Nephron (organoid): ENCODE measurements at regions not wholly inside any gene's neighbourhood (a gene's known extent, or its start where the extent isn't known, plus 50 kb on each side); places are given as distances from the start of the nearest gene placed in this dataset.

Experiments
- H3K27ac Mint-ChIP-seq, 3 experiments: 2 replicates each; pipeline ENCODE4 v1.8.0; 2020; ENCODE audit warnings: mixed read lengths in 3 of 3, mild to moderate bottlenecking in 2 of 3, moderate library complexity in 1 of 3
- H3K27me3 Mint-ChIP-seq: 2 replicates; pipeline ENCODE4 v1.8.0; 2021; ENCODE audit warnings: low read depth, mild to moderate bottlenecking, moderate library complexity, mixed read lengths
- H3K36me3 Mint-ChIP-seq: 2 replicates; pipeline ENCODE4 v1.8.0; 2020; ENCODE audit warnings: low read depth, mixed read lengths
- H3K4me1 Mint-ChIP-seq: 2 replicates; pipeline ENCODE4 v1.8.0; 2020; ENCODE audit warnings: mixed read lengths
- H3K4me3 Mint-ChIP-seq, 3 experiments: 2 replicates each; pipeline ENCODE4 v1.8.0; 2020; ENCODE audit warnings: mild to moderate bottlenecking in 3 of 3, mixed read lengths in 3 of 3, moderate library complexity in 2 of 3
- H3K9me3 Mint-ChIP-seq: 2 replicates; pipeline ENCODE4 v1.8.0; 2020; ENCODE audit warnings: mixed read lengths
- CTCF ChIP-seq, 3 experiments: fragments of 200-600 bp; sonication (generic); IDR thresholded peaks; one replicate each; pipeline ENCODE4 v1.5.0; 2021; ENCODE audit warnings: antibody characterized with exemption in 3 of 3; ENCODE audit not compliant: unreplicated experiment in 3 of 3

GRCh38 chr15:81560405-81560804 is 186.4 kb upstream of the TMC3 start:
- Mint-ChIP-seq H3K4me1 (peaks cover 20% of the 10 kb centered on the region), H3K4me3 (no peak overlapping the region), H3K27ac (no peak overlapping the region)

GRCh38 chr15:81558056-81558455 is 184.0 kb upstream of the TMC3 start:
- Mint-ChIP-seq H3K4me1 (peaks cover 10% of the 10 kb centered on the region), H3K4me3 (no peak overlapping the region), H3K27me3 (no peaks in the 10 kb centered on the region), H3K9me3 (peaks cover 14% of the 10 kb centered on the region), H3K36me3 (no peaks in the 10 kb centered on the region), H3K27ac (no peak overlapping the region)
- TF ChIP-seq CTCF (IDR thresholded peaks at IDR 0.05; ENCODE audit: unreplicated experiment in 3 of 3), result no peak

More at GRCh38 chr15:81560405-81560804, 186.4 kb upstream of the TMC3 start:
- Mint-ChIP-seq H3K9me3 (peaks cover 14% of the 10 kb centered on the region), H3K27me3 (no peaks in the 10 kb centered on the region), H3K36me3 (no peaks in the 10 kb centered on the region)
- no peak for TF ChIP-seq CTCF (IDR thresholded peaks at IDR 0.05; ENCODE audit: unreplicated experiment in 3 of 3)

- Mint-ChIP-seq H3K27me3 (no peaks in the 10 kb centered on the region), H3K27ac (no peak overlapping the region), H3K4me1 (peaks cover 3% of the 10 kb centered on the region), H3K36me3 (no peaks in the 10 kb centered on the region), H3K9me3 (peaks cover 13% of the 10 kb centered on the region), H3K4me3 (no peak overlapping the region)
- no peak for TF ChIP-seq CTCF (IDR thresholded peaks at IDR 0.05; ENCODE audit: unreplicated experiment in 3 of 3)
Observed at GRCh38 chr15:81555346-81555745, 181.3 kb upstream of the TMC3 start.

- peaks cover 41% of the 10 kb centered on the region for H3K4me1 Mint-ChIP-seq
- no peak for TF ChIP-seq CTCF (IDR thresholded peaks at IDR 0.05; ENCODE audit: unreplicated experiment in 3 of 3)
Observed at GRCh38 chr15:81548365-81549130, 174.5 kb upstream of the TMC3 start.

GRCh38 chr15:81547521-81548132 is 173.6 kb upstream of the TMC3 start:
- no peak for TF ChIP-seq CTCF (IDR thresholded peaks at IDR 0.05; ENCODE audit: unreplicated experiment in 3 of 3)
- no peaks in the 10 kb centered on the region for H3K27me3 Mint-ChIP-seq
- H3K4me1 Mint-ChIP-seq, result peaks cover 41% of the 10 kb centered on the region
- no peaks in the 10 kb centered on the region for H3K36me3 Mint-ChIP-seq
- no peak overlapping the region for H3K4me3 Mint-ChIP-seq
- no peaks in the 10 kb centered on the region for H3K9me3 Mint-ChIP-seq
- H3K27ac Mint-ChIP-seq, result peak overlapping the region in 2 of 3 experiments; percentile 64 to 86

More at GRCh38 chr15:81548365-81549130, 174.5 kb upstream of the TMC3 start:
- H3K36me3 Mint-ChIP-seq, result no peaks in the 10 kb centered on the region
- no peaks in the 10 kb centered on the region for H3K9me3 Mint-ChIP-seq
- no peaks in the 10 kb centered on the region for H3K27me3 Mint-ChIP-seq
- H3K4me3 Mint-ChIP-seq, result no peak overlapping the region
- H3K27ac Mint-ChIP-seq, result peak overlapping the region; percentile 48 to 64 (median 64)
